HG02571 (cell line): ENCODE measurements at regions not wholly inside any gene's neighbourhood (a gene's known extent, or its start where the extent isn't known, plus 50 kb on each side); places are given as distances from the start of the nearest gene placed in this dataset.

ENCODE experiments used
- ATAC-seq: cut with Tn5 transposase; IDR thresholded peaks from one replicate; pipeline ENCODE4 v1.9.1; 2021; ENCODE audit warnings: mild to moderate bottlenecking, moderate library complexity; ENCODE audit not compliant: unreplicated experiment

DNA sequence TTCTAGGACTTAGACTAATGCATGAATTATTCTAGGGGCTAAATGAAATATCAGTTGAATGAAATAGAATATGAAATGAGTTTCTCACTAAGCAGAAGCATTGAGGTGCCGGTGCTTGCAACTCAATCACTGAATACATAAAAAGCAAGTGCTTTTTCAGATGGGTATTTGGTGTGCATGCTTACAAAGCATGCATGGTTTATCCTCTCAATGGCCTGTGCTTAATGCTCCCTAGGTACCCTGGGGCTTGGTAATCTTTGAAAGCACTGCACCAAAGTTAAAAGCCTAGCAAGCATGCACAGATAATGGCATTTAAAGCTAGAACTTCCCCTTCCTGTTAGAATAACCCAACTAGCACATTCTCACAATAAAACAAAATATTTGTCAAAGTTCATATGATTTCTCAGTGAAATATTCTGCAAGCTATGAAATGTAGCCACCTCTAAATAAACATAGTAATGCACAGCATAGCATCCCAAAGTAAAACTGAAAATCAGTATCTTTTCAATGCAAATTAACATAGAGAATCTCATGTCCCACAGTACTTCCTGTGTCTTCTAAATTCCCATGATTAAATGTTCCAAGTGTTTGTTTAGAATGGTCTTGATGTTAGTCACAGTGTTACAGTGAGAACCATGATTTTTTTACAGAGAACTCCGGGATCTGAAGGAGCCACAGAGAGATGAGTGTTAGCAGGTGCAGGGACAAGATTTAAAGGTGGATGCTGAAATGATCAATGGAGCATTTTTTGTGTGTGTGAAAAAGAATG is 143.4 kb upstream of the CDH6 start:
- ATAC-seq, result no peak

DNA sequence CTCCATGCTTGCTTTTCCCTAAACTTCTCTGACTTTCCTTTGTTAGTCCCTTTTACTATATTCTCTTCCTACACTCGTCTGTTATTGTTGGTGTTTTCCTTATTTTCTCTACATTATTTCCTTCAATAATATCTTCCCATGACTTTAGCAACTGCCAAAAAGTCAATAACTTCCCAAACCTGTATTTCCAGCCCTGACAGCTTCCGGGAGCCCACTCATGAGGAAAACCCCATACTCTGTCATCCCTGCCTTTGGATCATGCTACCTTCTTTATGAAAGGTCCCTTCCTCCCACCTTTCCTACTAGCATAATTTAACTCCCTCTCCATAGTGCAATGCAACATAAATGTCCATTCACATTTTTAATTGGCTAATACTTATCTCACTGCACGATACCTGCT is 144.0 kb upstream of the CDH6 start:
- no peak for ATAC-seq

DNA sequence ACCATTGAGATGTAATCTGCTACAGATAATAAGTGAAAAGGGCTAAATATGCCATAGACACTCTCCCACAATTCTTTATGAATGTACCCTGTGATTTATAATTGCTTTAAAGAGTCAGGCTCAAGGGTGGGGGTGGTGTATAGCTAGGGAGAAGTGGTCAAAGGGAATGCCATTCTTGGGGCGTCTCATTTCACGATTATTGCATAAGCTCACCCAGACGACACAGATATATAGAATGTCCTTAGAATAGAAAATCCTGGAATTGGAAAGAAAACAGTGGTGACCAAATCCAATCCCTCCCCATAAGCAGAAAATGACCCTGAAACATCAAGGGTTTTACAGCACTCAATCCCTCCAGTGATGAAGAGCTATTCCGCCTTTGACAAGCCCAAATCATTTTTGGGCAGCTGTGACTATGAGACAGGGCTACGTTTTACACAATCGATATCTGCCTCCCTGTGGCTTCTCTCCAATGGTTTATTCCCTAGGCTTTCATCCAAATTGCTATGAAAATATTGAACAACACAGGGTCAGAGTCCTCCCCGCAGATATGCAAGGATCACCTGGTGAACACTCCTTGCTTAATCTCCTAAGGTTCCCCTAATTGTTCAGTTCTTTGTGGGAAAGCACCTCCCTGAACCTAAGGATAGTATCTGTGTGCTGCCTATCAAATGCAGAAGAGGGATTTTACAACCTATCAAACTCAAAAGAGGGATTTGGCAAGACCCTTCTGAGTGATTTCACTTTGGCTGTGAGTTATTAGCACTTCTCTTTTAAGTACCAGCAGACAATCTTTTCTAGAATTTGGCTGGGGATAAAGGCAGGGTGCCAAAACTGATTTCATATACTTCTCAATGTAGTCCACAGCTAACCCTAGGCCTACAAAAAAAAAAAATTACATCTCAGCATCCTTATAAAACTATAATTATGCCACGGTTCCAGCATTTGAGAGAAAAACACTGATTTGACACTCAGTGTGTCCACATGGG is 144.9 kb upstream of the CDH6 start:
- ATAC-seq, result no peak

DNA sequence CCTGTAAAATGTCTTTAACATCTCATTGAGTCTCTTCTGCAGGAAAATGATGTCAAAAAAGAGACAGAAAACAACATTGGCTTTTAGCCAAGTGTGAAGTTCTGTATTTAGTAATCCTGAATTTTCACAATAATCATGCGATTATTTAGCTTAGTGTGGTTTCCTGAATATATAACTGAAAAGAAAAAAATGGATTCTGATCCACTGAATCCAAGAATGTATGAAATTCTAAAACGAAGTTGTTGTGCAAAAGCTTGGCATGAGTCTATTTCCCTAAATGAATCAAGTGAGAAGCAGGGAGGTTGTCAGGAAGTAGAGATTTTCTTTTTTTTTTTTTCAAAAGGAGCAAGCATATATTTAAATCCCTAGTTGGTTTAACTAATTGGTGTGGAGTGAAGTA is 145.9 kb upstream of the CDH6 start:
- no peak for ATAC-seq

DNA sequence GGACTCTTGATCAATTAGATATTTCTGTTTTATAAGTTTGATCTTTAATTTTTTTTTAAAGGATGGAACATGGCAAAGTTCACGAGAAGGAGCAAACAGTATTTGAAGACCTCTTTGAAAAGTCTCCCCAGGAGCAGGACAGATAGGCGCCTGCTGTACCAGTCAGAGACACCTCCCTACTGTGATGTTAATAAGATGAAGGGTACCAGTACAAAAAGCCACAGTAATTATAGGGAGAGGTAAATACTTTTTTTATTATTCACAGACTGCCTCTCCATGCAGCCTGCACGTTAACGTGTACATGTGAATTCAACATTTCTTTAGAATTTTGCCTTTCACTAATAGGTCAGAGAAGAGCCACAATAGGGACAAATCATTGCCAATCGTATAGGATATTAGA is 146.5 kb upstream of the CDH6 start:
- no peak for ATAC-seq

DNA sequence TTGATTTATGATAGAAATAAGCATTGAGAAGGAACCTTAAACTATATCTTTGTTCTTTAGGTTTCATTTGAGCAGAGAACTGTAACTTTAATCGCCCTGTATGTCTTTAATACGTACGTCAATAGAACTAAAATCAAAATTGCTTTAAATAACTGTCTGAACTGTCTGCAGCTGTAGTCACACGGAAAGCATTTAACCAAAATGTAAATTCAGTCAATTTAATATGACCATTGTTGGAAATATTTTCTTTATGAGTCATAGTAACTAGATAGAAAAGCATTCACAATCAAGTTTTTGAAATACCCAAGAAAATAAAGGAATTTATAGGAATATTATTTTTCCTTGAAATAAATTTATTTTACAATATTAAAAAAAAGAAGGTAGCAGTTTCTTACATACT is 157.1 kb upstream of the CDH6 start:
- no peak for ATAC-seq

DNA sequence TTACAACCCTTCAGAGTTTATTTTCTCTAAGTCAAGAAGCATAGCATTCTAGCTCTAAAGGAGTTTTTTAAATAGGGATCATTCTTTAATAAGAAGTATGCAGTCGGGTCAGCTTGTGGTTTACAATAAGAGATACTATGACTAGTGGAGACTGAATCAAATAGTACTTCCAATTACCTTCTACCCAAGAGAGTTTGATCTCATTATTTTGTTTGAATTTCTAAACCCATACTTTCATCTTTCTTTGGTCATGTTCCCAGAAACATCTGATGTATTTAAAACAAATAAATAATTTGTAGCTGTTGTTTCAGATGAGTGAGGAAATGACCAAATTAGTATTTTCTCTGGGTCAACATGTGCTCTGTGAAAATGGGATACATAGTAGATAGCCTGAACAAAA is 160.2 kb upstream of the CDH6 start:
- ATAC-seq, result no peak

DNA sequence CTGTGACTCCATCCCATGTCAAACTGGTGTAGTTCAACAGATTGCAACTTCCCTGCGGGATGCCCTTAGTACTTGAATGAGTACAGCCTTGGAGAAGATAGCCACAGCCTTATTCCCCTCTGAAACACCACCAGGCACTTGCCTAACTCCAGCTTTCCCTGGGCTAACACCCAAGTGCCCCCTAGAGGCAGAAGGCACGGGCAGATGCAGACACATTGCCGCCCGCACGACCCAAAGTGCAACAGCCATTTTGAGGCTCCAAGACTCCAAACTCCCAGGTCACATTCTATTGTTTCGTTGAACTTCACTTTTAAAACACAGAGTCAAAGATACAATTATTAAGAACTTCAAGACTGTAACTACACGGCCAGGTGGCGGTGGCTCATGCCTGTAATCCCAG is 163.6 kb upstream of the CDH6 start:
- no peak for ATAC-seq

DNA sequence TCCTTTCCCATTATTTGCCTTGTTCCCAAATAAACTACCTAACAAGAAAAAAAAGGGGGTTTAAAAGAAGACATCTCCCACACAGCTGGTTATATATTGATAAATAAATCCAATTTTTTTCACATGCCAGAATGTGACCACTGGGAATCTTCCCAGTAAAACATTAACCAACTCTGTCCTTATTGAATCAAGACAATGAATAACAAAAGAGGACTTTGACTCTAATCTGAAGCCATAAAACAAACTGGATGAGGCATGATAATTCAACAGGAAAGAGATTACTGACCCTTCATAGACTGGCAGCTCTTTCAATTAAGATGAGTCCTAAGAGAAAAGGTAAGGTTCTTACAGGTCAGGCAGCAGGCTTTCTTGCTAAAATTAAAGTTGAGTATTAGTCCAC is 165.8 kb upstream of the CDH6 start:
- ATAC-seq, result no peak

DNA sequence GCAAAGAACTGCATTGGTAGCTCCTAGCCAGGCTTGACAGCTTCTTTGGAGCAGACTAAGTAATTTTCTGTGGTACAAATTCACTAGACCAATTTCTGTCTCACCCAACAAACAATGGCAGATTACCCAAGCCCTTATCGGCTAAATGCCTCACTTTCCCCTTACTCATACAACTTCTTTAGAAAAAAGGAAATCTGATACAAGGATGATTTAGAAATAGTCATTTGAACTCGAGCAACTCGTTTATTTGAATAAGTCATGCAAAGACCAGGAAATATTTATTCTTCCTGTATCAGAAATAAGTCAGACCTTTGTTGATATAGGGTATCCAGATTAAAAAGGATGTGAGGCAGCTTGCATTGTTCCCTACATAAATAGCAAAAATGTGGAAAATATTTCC is 170.4 kb upstream of the CDH6 start:
- ATAC-seq, result no peak

DNA sequence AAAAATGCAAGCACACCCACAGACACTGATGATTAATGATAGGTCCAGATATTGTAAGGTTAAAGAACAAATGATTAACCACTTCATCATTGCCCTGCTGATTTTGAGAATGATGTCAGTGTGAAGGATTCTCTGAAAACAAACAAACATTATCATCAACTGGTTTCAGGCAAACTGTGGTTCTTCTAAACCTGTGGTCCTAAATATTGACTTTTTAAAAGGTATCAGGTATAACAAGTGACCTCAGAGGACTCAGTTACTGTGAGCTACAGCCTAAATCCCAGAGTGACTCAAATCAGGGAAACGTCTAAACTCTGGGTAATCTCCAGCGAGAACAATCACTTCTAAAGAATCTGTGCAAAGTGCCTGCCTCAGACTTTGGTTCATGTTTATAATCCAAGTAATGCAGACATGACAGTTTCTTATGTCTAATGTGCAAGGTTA is 172.3 kb upstream of the CDH6 start:
- no peak for ATAC-seq

DNA sequence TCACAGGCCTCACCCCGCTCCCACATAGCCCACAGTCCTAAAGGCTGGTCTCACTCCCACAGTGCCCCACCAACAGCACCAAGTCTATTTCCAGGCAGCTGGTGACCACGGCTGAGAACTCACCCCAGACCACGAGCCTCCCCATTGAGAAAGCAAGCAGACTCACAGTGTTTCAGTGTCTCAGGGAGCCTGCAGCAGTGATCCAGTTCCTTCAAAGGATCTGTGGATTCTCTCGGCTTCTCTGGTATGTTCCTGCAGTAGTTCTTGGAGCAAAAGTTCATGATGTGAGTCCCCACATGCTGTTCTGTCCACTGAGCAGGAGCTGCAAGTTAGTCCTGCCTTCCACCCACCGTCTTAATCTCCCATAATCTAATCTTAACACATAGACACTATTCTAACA is 185.3 kb upstream of the CDH6 start:
- no peak for ATAC-seq

DNA sequence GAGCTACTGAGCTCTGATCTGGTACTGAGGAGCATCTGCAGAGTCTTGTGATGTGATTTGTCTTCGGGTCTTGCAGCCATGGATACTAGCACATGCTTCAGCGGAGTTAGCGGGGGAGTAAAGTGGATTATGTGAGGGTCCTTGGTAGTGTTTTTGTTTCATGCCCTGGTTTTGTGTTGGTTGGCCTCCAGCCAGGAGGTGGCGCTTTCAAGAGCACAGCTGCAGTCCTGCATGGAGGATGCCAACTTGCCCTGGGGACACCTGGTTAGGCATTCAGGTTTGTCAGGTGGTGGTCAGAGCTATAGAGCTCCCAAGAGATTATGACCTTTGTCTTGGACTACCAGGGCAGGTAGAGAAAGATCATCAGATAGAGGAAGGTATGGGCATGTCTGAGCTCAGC is 185.8 kb upstream of the CDH6 start:
- no peak for ATAC-seq

DNA sequence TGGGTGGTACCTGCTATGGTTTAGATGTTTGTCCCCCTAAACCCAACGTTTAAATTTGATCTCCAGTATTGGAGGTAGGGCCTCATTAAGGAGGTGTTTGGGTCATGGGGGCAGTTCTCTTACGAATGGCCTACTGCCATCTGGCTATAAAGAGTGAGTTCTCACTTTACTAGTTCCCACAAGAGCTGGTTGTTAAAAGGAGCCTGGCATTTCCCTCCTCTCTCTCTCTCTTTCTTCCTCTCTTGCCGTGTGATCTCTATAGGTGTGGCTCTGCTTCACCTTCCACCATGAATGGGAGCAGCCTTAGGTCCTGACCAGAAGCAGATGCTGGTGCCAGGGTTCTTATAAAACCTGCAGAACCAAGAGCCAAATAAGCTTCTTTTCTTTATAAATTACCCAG is 193.2 kb upstream of the CDH6 start:
- ATAC-seq, result no peak

DNA sequence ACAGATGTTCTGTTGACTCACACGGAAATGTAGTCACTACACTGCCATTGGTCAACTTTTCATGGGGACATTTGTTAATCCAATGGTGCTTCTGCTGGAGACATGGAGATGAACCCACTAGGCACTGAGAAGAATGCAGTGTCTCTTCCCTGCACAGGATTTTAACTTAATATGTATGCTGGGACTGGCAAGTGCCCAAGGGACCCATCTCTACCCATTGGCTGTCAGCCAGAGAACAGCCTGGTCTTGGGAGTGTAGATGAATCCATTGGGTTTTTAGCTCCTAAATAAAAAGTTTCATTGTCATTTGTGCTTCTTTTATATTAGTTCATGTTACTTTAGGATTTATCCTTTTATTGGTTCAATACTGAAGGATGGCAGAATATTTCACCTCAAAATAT is 195.8 kb upstream of the CDH6 start:
- ATAC-seq, result no peak

DNA sequence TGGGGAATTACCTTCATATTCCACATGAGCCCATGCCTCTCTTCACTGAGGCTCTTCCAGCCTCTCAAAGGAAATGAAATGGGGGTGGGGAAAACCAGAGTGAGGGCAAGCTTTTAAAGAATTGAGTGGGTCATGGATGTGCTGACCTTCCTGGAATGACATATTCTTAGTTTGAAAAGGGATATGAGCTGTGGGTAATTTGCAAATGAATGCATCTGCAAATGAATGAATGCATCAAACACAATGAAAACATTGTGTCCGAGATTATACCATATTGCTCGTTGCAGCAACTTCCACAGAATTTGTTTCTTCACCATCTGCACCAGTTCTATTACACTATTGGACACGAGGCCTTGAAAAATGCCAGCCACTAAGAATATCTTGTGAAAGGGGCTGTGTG is 198.6 kb upstream of the CDH6 start:
- no peak for ATAC-seq

DNA sequence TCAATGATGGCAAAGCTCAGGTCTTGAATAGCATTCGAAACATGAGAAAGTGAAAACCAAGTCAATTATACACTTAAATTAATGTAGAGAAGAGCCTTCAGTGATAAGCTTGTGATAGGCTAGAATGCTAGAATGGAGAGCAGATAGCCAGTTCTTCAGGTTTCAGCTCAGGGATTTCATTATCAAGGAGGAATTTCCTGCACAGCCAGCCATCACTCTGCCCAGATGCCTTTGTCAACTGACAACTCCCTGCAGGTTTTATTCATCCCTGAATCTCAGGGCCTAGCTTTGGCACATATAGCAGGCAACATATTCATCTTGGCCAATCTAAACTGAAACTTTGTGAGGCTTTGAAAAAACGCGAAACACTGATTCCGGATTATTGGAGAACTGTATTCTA is 199.3 kb upstream of the CDH6 start:
- ATAC-seq, result no peak

DNA sequence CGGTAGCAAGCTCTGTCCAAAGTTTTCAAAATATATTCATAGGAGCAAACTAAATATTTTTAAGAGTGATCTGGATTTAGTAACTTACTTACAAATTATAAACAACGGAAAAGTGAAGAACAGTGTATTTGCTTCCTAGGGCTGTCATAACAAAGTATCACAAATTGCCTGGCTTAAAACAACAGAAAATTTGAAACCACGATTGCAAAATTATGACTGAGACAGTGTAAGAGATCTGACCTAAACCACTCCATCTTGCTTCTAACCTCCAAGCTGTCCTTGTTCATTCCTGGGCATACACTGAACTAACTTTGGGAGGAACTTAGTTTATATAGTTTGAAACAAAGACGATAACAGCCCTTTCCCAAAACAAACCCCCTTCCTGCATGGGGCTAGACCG is 202.0 kb upstream of the CDH6 start:
- ATAC-seq, result no peak

DNA sequence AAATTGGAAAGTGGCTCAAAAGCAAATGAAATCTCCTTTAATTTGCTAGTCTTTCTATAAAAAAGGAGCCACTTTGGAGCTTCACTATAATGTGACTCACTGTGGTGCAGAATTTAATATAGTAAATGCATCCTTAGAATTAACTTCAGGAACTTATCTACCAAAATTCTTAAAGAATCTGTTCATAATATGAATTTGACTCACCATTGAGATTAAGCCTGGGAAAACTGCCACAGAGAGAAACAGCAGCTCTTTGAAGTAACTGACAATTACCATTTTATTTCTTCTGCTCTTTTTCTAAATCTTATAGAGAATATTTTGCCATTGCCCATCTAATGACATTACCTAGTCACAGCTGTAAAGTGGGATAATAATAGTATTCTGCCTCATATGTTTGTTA is 211.9 kb upstream of the CDH6 start:
- no peak for ATAC-seq

DNA sequence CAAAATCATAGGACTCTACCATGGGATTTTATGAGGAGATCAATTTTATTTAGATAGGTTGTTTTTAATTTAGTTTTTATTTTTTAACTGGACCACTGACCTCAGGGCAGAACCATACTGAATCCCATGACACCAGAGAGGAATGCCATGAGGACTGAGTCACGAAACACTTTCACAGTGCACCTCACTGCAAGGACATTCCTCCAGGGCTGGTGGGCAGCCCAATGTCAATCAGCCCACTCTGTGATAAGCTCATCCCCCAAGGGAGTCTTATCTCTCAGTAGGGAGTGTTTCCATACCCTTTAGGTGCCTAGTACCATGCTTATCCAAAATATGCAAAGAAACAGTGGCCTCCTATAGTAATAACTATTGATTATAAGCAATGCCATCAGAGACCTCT is 224.5 kb upstream of the CDH6 start:
- ATAC-seq, result no peak

DNA sequence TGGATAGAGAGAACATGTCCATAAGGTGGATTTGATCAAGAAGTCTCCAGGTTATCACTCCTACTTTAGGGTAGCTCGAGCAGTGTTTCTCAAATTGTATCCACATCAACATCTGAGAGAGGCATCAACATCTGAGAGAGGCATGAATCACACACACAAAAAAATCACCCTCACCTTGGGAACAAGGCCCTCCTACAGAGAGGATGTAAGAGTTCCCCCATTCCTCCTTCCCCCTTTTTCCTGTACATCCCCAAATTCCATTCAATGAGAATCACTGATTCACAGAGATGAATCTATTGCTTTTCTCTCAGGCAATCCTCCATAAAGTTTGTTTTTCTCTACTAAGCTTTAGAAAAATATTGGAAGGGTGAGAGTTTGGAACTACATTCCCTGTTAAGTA is 233.4 kb upstream of the CDH6 start:
- ATAC-seq, result no peak

DNA sequence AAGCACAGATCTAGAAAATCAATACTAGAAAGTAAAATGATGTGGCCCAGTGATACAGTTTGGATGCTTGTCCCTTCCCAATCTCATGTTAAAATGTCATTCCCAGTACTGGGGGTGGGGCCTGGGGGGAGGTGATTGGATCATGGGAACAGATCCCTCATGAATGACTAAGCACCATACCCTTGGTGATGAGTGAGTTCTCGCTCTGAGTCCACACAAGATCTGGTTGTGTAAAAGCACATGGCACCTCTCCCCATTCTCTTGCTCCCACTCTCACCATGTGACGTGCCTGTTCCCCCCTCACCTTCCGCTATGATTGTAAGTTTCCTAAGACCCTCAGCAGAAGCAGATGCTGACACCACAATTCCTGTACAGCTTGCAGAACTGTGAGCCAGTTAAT is 234.2 kb upstream of the CDH6 start:
- no peak for ATAC-seq
